Gastrocnemius medialis (tissue), 4 donors: ENCODE measurements at regions not wholly inside any gene's neighbourhood (a gene's known extent, or its start where the extent isn't known, plus 50 kb on each side); places are given as distances from the start of the nearest gene placed in this dataset.

Experiments used
- ATAC-seq, 2 donors: fragments of 150-250 bp; one replicate each; pipeline ENCODE4 v1.9.1; 2016
- DNase-seq, 2 donors: peaks; one replicate each; pipeline ENCODE4 v3.0.0-alpha.2; 2019
- H3K27ac ChIP-seq, 4 donors: fragments of 200-600 bp; sonication (generic); 1 replicate in 1 of 4; 2 replicates in 3 of 4; pipeline ENCODE4 v1.5.1; 2016 to 2018; ENCODE audit warnings: mild to moderate bottlenecking in 2 of 4, moderate library complexity in 1 of 4
- H3K27me3 ChIP-seq, 3 donors: fragments of 200-600 bp; sonication (generic) in 2 of 3; 1 replicate in 1 of 3; 2 replicates in 2 of 3; pipeline versions ENCODE4 v1.5.1 to v1.6.0; 2016 to 2019; ENCODE audit warnings: mild to moderate bottlenecking in 1 of 3, moderate library complexity in 1 of 3
- H3K36me3 ChIP-seq, 2 donors: fragments of 200-600 bp; sonication (generic) in 1 of 2; one replicate each; pipeline ENCODE4 v1.5.1; 2017 to 2018
- H3K4me1 ChIP-seq, 2 donors: fragments of 200-600 bp; sonication (generic) in 1 of 2; one replicate each; pipeline ENCODE4 v1.5.1; 2016 to 2017; ENCODE audit warnings: mild to moderate bottlenecking in 2 of 2
- H3K4me3 ChIP-seq, 4 donors: fragments of 200-600 bp; sonication (generic) in 3 of 4; 1 replicate in 1 of 4; 2 replicates in 3 of 4; pipeline ENCODE4 v1.5.1; 2016 to 2019; ENCODE audit warnings: mild to moderate bottlenecking in 2 of 4
- H3K9me3 ChIP-seq, 3 donors: fragments of 200-600 bp; sonication (generic) in 2 of 3; 1 replicate in 1 of 3; 2 replicates in 2 of 3; pipeline ENCODE4 v1.5.1; 2016 to 2019
- CTCF ChIP-seq, 5 experiments: fragments of 450-650 bp in 3 of 5; fragments of 200-600 bp in 2 of 5; sonication (generic) in 2 of 5; IDR thresholded peaks in 4 of 5; conservative IDR thresholded peaks in 1 of 5; 1 replicate in 4 of 5; 2 replicates in 1 of 5; pipeline ENCODE4 v1.5.1; 2016 to 2019; ENCODE audit warnings: antibody characterized with exemption in 5 of 5, mild to moderate bottlenecking in 3 of 5, moderate library complexity in 3 of 5
- POLR2A ChIP-seq, 2 donors: fragments of 450-650 bp; IDR thresholded peaks; one replicate each; pipeline ENCODE4 v1.6.1; 2017; ENCODE audit warnings: antibody characterized with exemption in 2 of 2, mild to moderate bottlenecking in 2 of 2, moderate library complexity in 2 of 2
- in situ Hi-C, 4 donors: fragments of 200-750 bp; cut with MboI; loops; one replicate each; pipeline versions ENCODE4 v1.15.0 to v1.8.0; 2017; ENCODE audit warnings: low sequenced_read_pairs in 4 of 4
- intact Hi-C: fragments of 100-400 bp; cut with DNase I; formaldehyde crosslinking; loops from one replicate; pipeline ENCODE4 v1.15.1; 2023; ENCODE audit warnings: low total_unique reads

- intact Hi-C loops = no loop called here
- in situ Hi-C loops = no loop called here
- TF ChIP-seq CTCF (IDR thresholded peaks at IDR 0.05 in 4 of 5, conservative IDR thresholded peaks at IDR 0.05 in 1 of 5) = no peak
- TF ChIP-seq POLR2A (IDR thresholded peaks at IDR 0.05) = no peak
Observed at GRCh38 chr13:81207636-81208035, 866.7 kb upstream of the SPRY2 start.

GRCh38 chr13:81207231-81207630 is 866.3 kb upstream of the SPRY2 start:
- no peak for TF ChIP-seq CTCF (IDR thresholded peaks at IDR 0.05 in 4 of 5, conservative IDR thresholded peaks at IDR 0.05 in 1 of 5)
- TF ChIP-seq POLR2A (IDR thresholded peaks at IDR 0.05) = no peak
- Histone ChIP-seq H3K27me3 (no peaks in the 10 kb centered on the region), H3K36me3 (no peaks in the 10 kb centered on the region), H3K4me3 (no peak overlapping the region), H3K9me3 (no peaks in the 10 kb centered on the region), H3K27ac (no peak overlapping the region), H3K4me1 (no peaks in the 10 kb centered on the region)
- intact Hi-C loops = no loop called here
- DNase-seq (no peak), ATAC-seq (no peak)
- in situ Hi-C loops = no loop called here

More at GRCh38 chr13:81207636-81208035, 866.7 kb upstream of the SPRY2 start:
- ATAC-seq = no peak
- Histone ChIP-seq H3K4me1 (no peaks in the 10 kb centered on the region), H3K27me3 (no peaks in the 10 kb centered on the region), H3K9me3 (no peaks in the 10 kb centered on the region), H3K27ac (no peak overlapping the region), H3K4me3 (no peak overlapping the region), H3K36me3 (no peaks in the 10 kb centered on the region)
- no peak for DNase-seq

- intact Hi-C loops = no loop called here
- no peaks in the 10 kb centered on the region for H3K27me3 ChIP-seq
- no peak for DNase-seq
- H3K27ac ChIP-seq = no peak overlapping the region
- in situ Hi-C loops = no loop called here
- no peaks in the 10 kb centered on the region for H3K4me1 ChIP-seq
- ATAC-seq = no peak
- H3K36me3 ChIP-seq = no peaks in the 10 kb centered on the region
- TF ChIP-seq CTCF (IDR thresholded peaks at IDR 0.05 in 4 of 5, conservative IDR thresholded peaks at IDR 0.05 in 1 of 5) (no peak), POLR2A (IDR thresholded peaks at IDR 0.05) (no peak)
- no peaks in the 10 kb centered on the region for H3K9me3 ChIP-seq
- H3K4me3 ChIP-seq = no peak overlapping the region
Observed at GRCh38 chr13:81203783-81204182, 862.9 kb upstream of the SPRY2 start.

- Histone ChIP-seq H3K27me3 (no peaks in the 10 kb centered on the region), H3K4me3 (no peak overlapping the region), H3K4me1 (no peaks in the 10 kb centered on the region), H3K36me3 (no peaks in the 10 kb centered on the region), H3K9me3 (no peaks in the 10 kb centered on the region), H3K27ac (no peak overlapping the region)
- TF ChIP-seq CTCF (IDR thresholded peaks at IDR 0.05 in 4 of 5, conservative IDR thresholded peaks at IDR 0.05 in 1 of 5) = no peak
- TF ChIP-seq POLR2A (IDR thresholded peaks at IDR 0.05) = no peak
- no peak for ATAC-seq
- intact Hi-C loops = no loop called here
- DNase-seq = no peak
- in situ Hi-C loops = no loop called here
Observed at GRCh38 chr13:81199956-81200355, 859.0 kb upstream of the SPRY2 start.

GRCh38 chr13:81197966-81198365 is 857.0 kb upstream of the SPRY2 start:
- intact Hi-C loops = no loop called here

More at GRCh38 chr13:81197966-81198365, 857.0 kb upstream of the SPRY2 start:
- TF ChIP-seq CTCF (IDR thresholded peaks at IDR 0.05 in 4 of 5, conservative IDR thresholded peaks at IDR 0.05 in 1 of 5) (no peak), POLR2A (IDR thresholded peaks at IDR 0.05) (no peak)
- DNase-seq (no peak), ATAC-seq (no peak)
- in situ Hi-C loops = no loop called here
- no peak overlapping the region for H3K4me3 ChIP-seq
- H3K4me1 ChIP-seq = no peaks in the 10 kb centered on the region
- no peaks in the 10 kb centered on the region for H3K36me3 ChIP-seq
- no peak overlapping the region for H3K27ac ChIP-seq
- H3K9me3 ChIP-seq = no peaks in the 10 kb centered on the region
- H3K27me3 ChIP-seq = no peaks in the 10 kb centered on the region
